Mucosa of stomach (tissue), 1 donor: ENCODE measurements at regions not wholly inside any gene's neighbourhood (a gene's known extent, or its start where the extent isn't known, plus 50 kb on each side); places are given as distances from the start of the nearest gene placed in this dataset.
"Not testable (repeated sequence)": the region's sequence is repeated elsewhere in the genome, so short reads cannot be mapped to it uniquely, and the experiment has no call there.

Experiments used
- H3K27me3 ChIP-seq: one replicate; pipeline ENCODE4 v1.7.0; 2013; ENCODE audit warnings: mild to moderate bottlenecking, low read length; ENCODE audit not compliant: control insufficient read depth, insufficient read depth
- H3K36me3 ChIP-seq: one replicate; pipeline ENCODE4 v1.7.0; 2013; ENCODE audit warnings: low read length; ENCODE audit not compliant: control insufficient read depth, insufficient read depth
- H3K4me1 ChIP-seq: one replicate; pipeline ENCODE4 v1.7.0; 2013; ENCODE audit warnings: mild to moderate bottlenecking, low read length; ENCODE audit not compliant: control insufficient read depth, insufficient read depth
- H3K4me3 ChIP-seq: one replicate; pipeline ENCODE4 v1.7.0; 2013; ENCODE audit warnings: low read length
- H3K9ac ChIP-seq: one replicate; pipeline ENCODE4 v1.7.0; 2013; ENCODE audit warnings: mild to moderate bottlenecking, low read length, moderate library complexity
- H3K9me3 ChIP-seq: one replicate; pipeline ENCODE4 v1.7.0; 2013; ENCODE audit warnings: mild to moderate bottlenecking, low read length, moderate library complexity; ENCODE audit not compliant: control insufficient read depth
- donor health status: Pancreatic carcinoma.

GRCh38 chr1:230495076-230495475, 68.9 kb upstream of the PGBD5 start:
- Histone ChIP-seq H3K4me1 (peaks cover 20% of the 10 kb centered on the region), H3K9ac (no peak overlapping the region), H3K4me3 (no peak overlapping the region), H3K9me3 (no peaks in the 10 kb centered on the region), H3K36me3 (no peaks in the 10 kb centered on the region), H3K27me3 (no peaks in the 10 kb centered on the region)

- Histone ChIP-seq H3K36me3 (no peaks in the 10 kb centered on the region), H3K4me1 (peaks cover 20% of the 10 kb centered on the region), H3K27me3 (no peaks in the 10 kb centered on the region), H3K9ac (no peak overlapping the region), H3K9me3 (no peaks in the 10 kb centered on the region), H3K4me3 (no peak overlapping the region)
Measured at GRCh38 chr1:230494514-230494913, 68.4 kb upstream of the PGBD5 start.

GRCh38 chr1:230494026-230494425, 67.9 kb upstream of the PGBD5 start:
- no peaks in the 10 kb centered on the region for H3K36me3 ChIP-seq
- H3K4me1 ChIP-seq: peaks cover 19% of the 10 kb centered on the region
- no peak overlapping the region for H3K4me3 ChIP-seq
- H3K9me3 ChIP-seq: no peaks in the 10 kb centered on the region
- no peak overlapping the region for H3K9ac ChIP-seq
- no peaks in the 10 kb centered on the region for H3K27me3 ChIP-seq

GRCh38 chr1:230493264-230493663, 67.1 kb upstream of the PGBD5 start:
- no peaks in the 10 kb centered on the region for H3K9me3 ChIP-seq
- H3K4me3 ChIP-seq: no peak overlapping the region
- H3K4me1 ChIP-seq: peaks cover 12% of the 10 kb centered on the region
- no peaks in the 10 kb centered on the region for H3K27me3 ChIP-seq
- H3K9ac ChIP-seq: no peak overlapping the region
- H3K36me3 ChIP-seq: no peaks in the 10 kb centered on the region

GRCh38 chr1:230490436-230490835, 64.3 kb upstream of the PGBD5 start:
- Histone ChIP-seq H3K4me3 (no peak overlapping the region), H3K27me3 (no peaks in the 10 kb centered on the region), H3K4me1 (no peaks in the 10 kb centered on the region), H3K9me3 (no peaks in the 10 kb centered on the region), H3K36me3 (no peaks in the 10 kb centered on the region), H3K9ac (no peak overlapping the region)

- no peak overlapping the region for H3K9ac ChIP-seq
- no peaks in the 10 kb centered on the region for H3K27me3 ChIP-seq
- H3K4me1 ChIP-seq: no peaks in the 10 kb centered on the region
- no peaks in the 10 kb centered on the region for H3K36me3 ChIP-seq
- no peaks in the 10 kb centered on the region for H3K9me3 ChIP-seq
- no peak overlapping the region for H3K4me3 ChIP-seq
Measured at GRCh38 chr1:230487773-230488428, 61.8 kb upstream of the PGBD5 start.

GRCh38 chr1:230476622-230477003, 50.5 kb upstream of the PGBD5 start:
- H3K27me3 ChIP-seq: no peaks in the 10 kb centered on the region
- H3K4me1 ChIP-seq: no peaks in the 10 kb centered on the region
- no peaks in the 10 kb centered on the region for H3K9me3 ChIP-seq
- no peak overlapping the region for H3K9ac ChIP-seq
- no peak overlapping the region for H3K4me3 ChIP-seq
- H3K36me3 ChIP-seq: no peaks in the 10 kb centered on the region

- H3K9ac ChIP-seq, H3K4me3 ChIP-seq, H3K27me3 ChIP-seq, H3K4me1 ChIP-seq, H3K9me3 ChIP-seq, H3K36me3 ChIP-seq: not testable (repeated sequence)
Measured at GRCh38 chr1:230475856-230476621, 49.9 kb upstream of the PGBD5 start.
